ENCODE measurements at regions not wholly inside any gene's neighbourhood (a gene's known extent, or its start where the extent isn't known, plus 50 kb on each side); places are given as distances from the start of the nearest gene placed in this dataset.

GRCh38 chr20:57785061-57785460 is 75.2 kb upstream of the PMEPA1 start:
- Histone ChIP-seq H3K9me3 (ENCODE audit: insufficient read depth, low read depth, low read length) (peaks cover 5% of the 10 kb centered on the region), H3K79me2 (ENCODE audit: control insufficient read depth, insufficient read depth, low read length, poor library complexity) (no peaks in the 10 kb centered on the region), H3K14ac (ENCODE audit: low read length) (no peak overlapping the region), H2AK5ac (ENCODE audit: low read length) (no peak overlapping the region), H3K79me1 (ENCODE audit: low read length) (peaks cover 11% of the 10 kb centered on the region), H3K9ac (ENCODE audit: low read length) (no peak overlapping the region), H3K27ac (ENCODE audit: low read depth, low read length) (no peak overlapping the region), H4K12ac (ENCODE audit: low read depth, low read length) (no peak overlapping the region), H2BK12ac (ENCODE audit: low read length) (no peak overlapping the region), H2BK120ac (ENCODE audit: insufficient read depth, low read length, poor library complexity) (no peak overlapping the region), H3K27me3 (ENCODE audit: insufficient read depth, low read length) (no peaks in the 10 kb centered on the region), H3K4me1 (ENCODE audit: control insufficient read depth in 1 of 2, insufficient read depth in 2 of 2, low read length in 2 of 2) (peaks cover 6 to 9% of the 10 kb centered on the region in 2 experiments), H3K4ac (ENCODE audit: low read depth, low read length) (no peak overlapping the region), H3K4me3 (ENCODE audit: low read depth, low read length) (no peak overlapping the region), H4K91ac (ENCODE audit: low read depth, low read length) (peak overlapping the region; percentile 16), H2AFZ (ENCODE audit: insufficient read depth, low read length, poor library complexity) (no peak overlapping the region), H2BK5ac (ENCODE audit: low read depth, low read length, poor library complexity) (no peak overlapping the region), H3K36me3 (ENCODE audit: control insufficient read depth in 1 of 2, insufficient read depth in 2 of 2, low read length in 2 of 2) (no peaks in the 10 kb centered on the region), H3K23ac (ENCODE audit: low read length) (no peak overlapping the region), H3K18ac (ENCODE audit: low read length) (no peak overlapping the region), H4K8ac (ENCODE audit: low read depth, low read length) (no peak overlapping the region), H3K4me2 (ENCODE audit: low read length) (no peak overlapping the region)
- no peak for DNase-seq
- WGBS (ENCODE audit: extremely low coverage, insufficient coverage, insufficient read length) = no CpG with 5 or more reads among the region's 4 CpGs

GRCh38 chr20:57783956-57784837 is 74.4 kb upstream of the PMEPA1 start:
- Histone ChIP-seq H3K9me3 (ENCODE audit: insufficient read depth, low read depth, low read length) (peaks cover 5% of the 10 kb centered on the region), H3K27ac (ENCODE audit: low read depth, low read length) (no peak overlapping the region), H2AFZ (ENCODE audit: insufficient read depth, low read length, poor library complexity) (no peak overlapping the region), H4K12ac (ENCODE audit: low read depth, low read length) (no peak overlapping the region), H2BK5ac (ENCODE audit: low read depth, low read length, poor library complexity) (no peak overlapping the region), H3K27me3 (ENCODE audit: insufficient read depth, low read length) (no peaks in the 10 kb centered on the region), H2AK5ac (ENCODE audit: low read length) (no peak overlapping the region), H3K4me2 (ENCODE audit: low read length) (no peak overlapping the region), H3K79me1 (ENCODE audit: low read length) (peaks cover 11% of the 10 kb centered on the region), H3K23ac (ENCODE audit: low read length) (no peak overlapping the region), H3K36me3 (ENCODE audit: control insufficient read depth in 1 of 2, insufficient read depth in 2 of 2, low read length in 2 of 2) (no peaks in the 10 kb centered on the region), H3K14ac (ENCODE audit: low read length) (no peak overlapping the region), H2BK12ac (ENCODE audit: low read length) (no peak overlapping the region), H3K4me1 (ENCODE audit: control insufficient read depth in 1 of 2, insufficient read depth in 2 of 2, low read length in 2 of 2) (peaks cover 6 to 9% of the 10 kb centered on the region in 2 experiments), H3K79me2 (ENCODE audit: control insufficient read depth, insufficient read depth, low read length, poor library complexity) (no peaks in the 10 kb centered on the region), H3K4me3 (ENCODE audit: low read depth, low read length) (no peak overlapping the region), H3K9ac (ENCODE audit: low read length) (no peak overlapping the region), H3K18ac (ENCODE audit: low read length) (no peak overlapping the region), H3K4ac (ENCODE audit: low read depth, low read length) (no peak overlapping the region), H4K91ac (ENCODE audit: low read depth, low read length) (peak overlapping the region; percentile 16), H4K8ac (ENCODE audit: low read depth, low read length) (no peak overlapping the region), H2BK120ac (ENCODE audit: insufficient read depth, low read length, poor library complexity) (no peak overlapping the region)
- DNase-seq = no peak
- no CpG with 5 or more reads among the region's 10 CpGs for WGBS (ENCODE audit: extremely low coverage, insufficient coverage, insufficient read length)

GRCh38 chr20:57783196-57783595 is 73.4 kb upstream of the PMEPA1 start:
- Histone ChIP-seq H3K4me3 (ENCODE audit: low read depth, low read length) (no peak overlapping the region), H3K4ac (ENCODE audit: low read depth, low read length) (no peak overlapping the region), H4K12ac (ENCODE audit: low read depth, low read length) (no peak overlapping the region), H3K14ac (ENCODE audit: low read length) (peak overlapping the region; percentile 37), H3K36me3 (ENCODE audit: control insufficient read depth in 1 of 2, insufficient read depth in 2 of 2, low read length in 2 of 2) (no peaks in the 10 kb centered on the region), H2BK12ac (ENCODE audit: low read length) (peak overlapping the region; percentile 55), H3K9me3 (ENCODE audit: insufficient read depth, low read depth, low read length) (peaks cover 5% of the 10 kb centered on the region), H4K91ac (ENCODE audit: low read depth, low read length) (peak overlapping the region; percentile 22), H2BK5ac (ENCODE audit: low read depth, low read length, poor library complexity) (no peak overlapping the region), H4K8ac (ENCODE audit: low read depth, low read length) (peak overlapping the region; percentile 26), H3K23ac (ENCODE audit: low read length) (no peak overlapping the region), H2BK120ac (ENCODE audit: insufficient read depth, low read length, poor library complexity) (peak overlapping the region; percentile 12), H3K27ac (ENCODE audit: low read depth, low read length) (no peak overlapping the region), H3K27me3 (ENCODE audit: insufficient read depth, low read length) (no peaks in the 10 kb centered on the region), H3K18ac (ENCODE audit: low read length) (no peak overlapping the region), H3K4me1 (ENCODE audit: control insufficient read depth in 1 of 2, insufficient read depth in 2 of 2, low read length in 2 of 2) (peaks cover 3 to 5% of the 10 kb centered on the region in 2 experiments), H2AK5ac (ENCODE audit: low read length) (peak overlapping the region; percentile 55), H3K9ac (ENCODE audit: low read length) (no peak overlapping the region), H3K79me1 (ENCODE audit: low read length) (peaks cover 6% of the 10 kb centered on the region), H3K79me2 (ENCODE audit: control insufficient read depth, insufficient read depth, low read length, poor library complexity) (no peaks in the 10 kb centered on the region), H3K4me2 (ENCODE audit: low read length) (no peak overlapping the region), H2AFZ (ENCODE audit: insufficient read depth, low read length, poor library complexity) (no peak overlapping the region)
- WGBS (ENCODE audit: extremely low coverage, insufficient coverage, insufficient read length) = no CpG with 5 or more reads among the region's 4 CpGs
- no peak for DNase-seq

GRCh38 chr20:57782631-57783041 is 72.8 kb upstream of the PMEPA1 start:
- Histone ChIP-seq H2AK5ac (ENCODE audit: low read length) (peak overlapping the region; percentile 39), H3K79me2 (ENCODE audit: control insufficient read depth, insufficient read depth, low read length, poor library complexity) (no peaks in the 10 kb centered on the region), H2AFZ (ENCODE audit: insufficient read depth, low read length, poor library complexity) (peak overlapping the region; percentile 4), H2BK12ac (ENCODE audit: low read length) (no peak overlapping the region), H3K18ac (ENCODE audit: low read length) (no peak overlapping the region), H3K9ac (ENCODE audit: low read length) (no peak overlapping the region), H3K23ac (ENCODE audit: low read length) (no peak overlapping the region), H3K36me3 (ENCODE audit: control insufficient read depth in 1 of 2, insufficient read depth in 2 of 2, low read length in 2 of 2) (no peaks in the 10 kb centered on the region), H2BK5ac (ENCODE audit: low read depth, low read length, poor library complexity) (no peak overlapping the region), H3K4ac (ENCODE audit: low read depth, low read length) (no peak overlapping the region), H4K12ac (ENCODE audit: low read depth, low read length) (no peak overlapping the region), H3K27me3 (ENCODE audit: insufficient read depth, low read length) (no peaks in the 10 kb centered on the region), H3K79me1 (ENCODE audit: low read length) (peaks cover 5% of the 10 kb centered on the region), H3K14ac (ENCODE audit: low read length) (no peak overlapping the region), H3K27ac (ENCODE audit: low read depth, low read length) (no peak overlapping the region), H2BK120ac (ENCODE audit: insufficient read depth, low read length, poor library complexity) (no peak overlapping the region), H4K91ac (ENCODE audit: low read depth, low read length) (no peak overlapping the region), H3K4me1 (ENCODE audit: control insufficient read depth in 1 of 2, insufficient read depth in 2 of 2, low read length in 2 of 2) (peaks cover 2 to 4% of the 10 kb centered on the region in 2 experiments), H4K8ac (ENCODE audit: low read depth, low read length) (no peak overlapping the region), H3K9me3 (ENCODE audit: insufficient read depth, low read depth, low read length) (peaks cover 5% of the 10 kb centered on the region), H3K4me3 (ENCODE audit: low read depth, low read length) (no peak overlapping the region), H3K4me2 (ENCODE audit: low read length) (no peak overlapping the region)
- DNase-seq = no peak
- WGBS (ENCODE audit: extremely low coverage, insufficient coverage, insufficient read length) = no CpG with 5 or more reads among the region's 12 CpGs
